Endothelial cell of umbilical vein (primary cell): ENCODE measurements at regions not wholly inside any gene's neighbourhood (a gene's known extent, or its start where the extent isn't known, plus 50 kb on each side); places are given as distances from the start of the nearest gene placed in this dataset.

ENCODE experiments used
- BruUV-seq: library from RNA; stranded (reverse); fragments of 400-500 nt; replicated peaks from 2 replicates; lab custom pipeline; 2021; lab: Mats Ljungman, UMichigan
- CTCF ChIA-PET: fragments of 300-600, 350-600 bp; sonication (Branson Sonifier 250); formaldehyde crosslinking; loops from one replicate; lab custom pipeline; 2021; ENCODE audit warnings: antibody characterized with exemption, inconsistent platforms; lab: Charles Lee
- POLR2A ChIA-PET: fragments of 300-600, 350-600 bp; sonication (Branson Sonifier 250); formaldehyde crosslinking; loops from one replicate; lab custom pipeline; 2021; ENCODE audit warnings: antibody characterized with exemption, inconsistent platforms; lab: Charles Lee
- DNase-seq: peaks from one replicate; pipeline ENCODE4 v3.0.0-alpha.2; 2011; ENCODE audit warnings: low read depth, low spot score
- FAIRE-seq: peaks from 2 replicates; lab custom pipeline; 2011; peaks lifted over from hg19 to GRCh38; lab: Jason Lieb, UNC
- H2AFZ ChIP-seq: 2 replicates; pipeline ENCODE4 v1.6.0; 2012; ENCODE audit warnings: low read depth, low read length, control low read depth, inconsistent platforms
- H3K27ac ChIP-seq: 2 replicates; pipeline ENCODE4 v1.5.1; 2011; ENCODE audit warnings: low read depth, mild to moderate bottlenecking, control low read depth, low read length, moderate library complexity; ENCODE audit not compliant: insufficient read depth
- H3K27me3 ChIP-seq, 2 experiments: 2 replicates each; pipeline versions ENCODE4 v1.6.0 to v1.6.1; 2011; ENCODE audit warnings: low read length in 2 of 2, mixed read lengths in 1 of 2; ENCODE audit not compliant: control insufficient read depth in 2 of 2, insufficient read depth in 2 of 2
- H3K36me3 ChIP-seq, 2 experiments: 2 replicates in 1 of 2; 3 replicates in 1 of 2; pipeline ENCODE4 v1.5.1; 2011; ENCODE audit warnings: low read length in 2 of 2, mild to moderate bottlenecking in 1 of 2, moderate library complexity in 1 of 2; ENCODE audit not compliant: control insufficient read depth in 2 of 2, insufficient read depth in 2 of 2; ENCODE audit errors: extremely low read depth in 1 of 2
- H3K4me1 ChIP-seq: 3 replicates; pipeline ENCODE4 v1.5.1; 2011; ENCODE audit warnings: mild to moderate bottlenecking, low read length; ENCODE audit not compliant: control insufficient read depth, insufficient read depth; ENCODE audit errors: extremely low read depth
- H3K4me2 ChIP-seq: 2 replicates; pipeline ENCODE4 v1.6.1; 2011; ENCODE audit warnings: low read length, control low read depth, mixed read lengths; ENCODE audit not compliant: insufficient read depth
- H3K4me3 ChIP-seq, 3 experiments: fragments of 200-600 bp in 1 of 3; sonication (generic), shearing (Covaris generic) in 1 of 3; replicated peaks in 1 of 3; 2 replicates each; pipeline ENCODE4 v1.5.1; 2011 to 2016; ENCODE audit warnings: control low read depth in 3 of 3, low read length in 3 of 3, mild to moderate bottlenecking in 2 of 3, inconsistent platforms in 1 of 3, low read depth in 1 of 3, moderate library complexity in 1 of 3; ENCODE audit not compliant: insufficient read depth in 1 of 3
- H3K79me2 ChIP-seq: 2 replicates; pipeline ENCODE4 v1.6.0; 2012; ENCODE audit warnings: low read length, inconsistent platforms; ENCODE audit not compliant: control insufficient read depth, insufficient read depth
- H3K9ac ChIP-seq: replicated peaks from 2 replicates; pipeline ENCODE3; 2011; ENCODE audit warnings: low read length, control low read depth; ENCODE audit not compliant: insufficient read depth; ENCODE audit errors: extremely low read depth
- H3K9me1 ChIP-seq: replicated peaks from 3 replicates; pipeline ENCODE4 v1.6.0; 2011; ENCODE audit warnings: mild to moderate bottlenecking, low read length; ENCODE audit not compliant: control insufficient read depth, insufficient read depth; ENCODE audit errors: extremely low read depth
- H3K9me3 ChIP-seq: replicated peaks from 2 replicates; pipeline ENCODE4 v1.5.1; 2012; ENCODE audit warnings: low read length, inconsistent platforms; ENCODE audit not compliant: control insufficient read depth, insufficient read depth
- H4K20me1 ChIP-seq: replicated peaks from 2 replicates; pipeline ENCODE3; 2011; ENCODE audit warnings: mild to moderate bottlenecking, low read length; ENCODE audit not compliant: control insufficient read depth, insufficient read depth; ENCODE audit errors: extremely low read depth
- EZH2 ChIP-seq: IDR thresholded peaks from 2 replicates; pipeline ENCODE4 v1.6.1; 2012; ENCODE audit warnings: borderline replicate concordance, low read depth, mild to moderate bottlenecking, moderate library complexity, low read length, inconsistent platforms; ENCODE audit not compliant: severe bottlenecking
- FOS ChIP-seq: IDR thresholded peaks from 2 replicates; pipeline ENCODE4 v1.6.1; 2011; ENCODE audit warnings: mild to moderate bottlenecking, low read length, moderate library complexity, borderline replicate concordance; ENCODE audit not compliant: insufficient read depth
- GATA2 ChIP-seq: IDR thresholded peaks from 2 replicates; pipeline ENCODE4 v1.7.0; 2011; ENCODE audit warnings: low read depth, mild to moderate bottlenecking, moderate library complexity, mixed read lengths, low read length; ENCODE audit not compliant: insufficient read length, insufficient read depth
- JUN ChIP-seq: IDR thresholded peaks from 2 replicates; pipeline ENCODE4 v1.6.1; 2011; ENCODE audit warnings: borderline replicate concordance, low read depth; ENCODE audit not compliant: insufficient read length, insufficient read depth
- MYC ChIP-seq: IDR thresholded peaks from one replicate; pipeline ENCODE4 v1.6.1; 2011; ENCODE audit warnings: mild to moderate bottlenecking, low read depth, low read length
- POLR2A ChIP-seq: IDR thresholded peaks from 2 replicates; pipeline ENCODE4 v1.6.1; 2012; ENCODE audit warnings: low read depth, mild to moderate bottlenecking, control low read depth, low read length
- POLR2AphosphoS5 ChIP-seq: IDR thresholded peaks from 2 replicates; pipeline ENCODE4 v1.6.1; 2012; ENCODE audit warnings: low read depth, mild to moderate bottlenecking, control low read depth, low read length, moderate library complexity; ENCODE audit not compliant: insufficient read depth
- dilution Hi-C: fragments of 300-500 bp; cut with MboI; formaldehyde crosslinking; loops from one replicate; pipeline ENCODE4 v1.15.0; 2019; ENCODE audit warnings: low sequenced_read_pairs; ENCODE audit not compliant: extremely low pct_ligation_motif_present
- intact Hi-C: fragments of 100-400 bp; cut with micrococcal nuclease; formaldehyde crosslinking; loops from one replicate; pipeline ENCODE4 v1.10.0; 2022
- TF ChIP-seq, protein P1 (sequence below): IDR thresholded peaks from 2 replicates; pipeline ENCODE4 v1.6.1; 2011; ENCODE audit not compliant: insufficient read depth, insufficient read length
- TF ChIP-seq, protein P2 (sequence below), 2 donors: IDR thresholded peaks; 1 replicate in 1 of 2; 2 replicates in 1 of 2; pipeline ENCODE4 v1.5.1; 2011; ENCODE audit warnings: low read length in 2 of 2, mild to moderate bottlenecking in 2 of 2, moderate library complexity in 2 of 2, control low read depth in 1 of 2, inconsistent platforms in 1 of 2, low read depth in 1 of 2; ENCODE audit not compliant: insufficient read depth in 1 of 2; ENCODE audit errors: extremely low read depth in 1 of 2

DNA sequence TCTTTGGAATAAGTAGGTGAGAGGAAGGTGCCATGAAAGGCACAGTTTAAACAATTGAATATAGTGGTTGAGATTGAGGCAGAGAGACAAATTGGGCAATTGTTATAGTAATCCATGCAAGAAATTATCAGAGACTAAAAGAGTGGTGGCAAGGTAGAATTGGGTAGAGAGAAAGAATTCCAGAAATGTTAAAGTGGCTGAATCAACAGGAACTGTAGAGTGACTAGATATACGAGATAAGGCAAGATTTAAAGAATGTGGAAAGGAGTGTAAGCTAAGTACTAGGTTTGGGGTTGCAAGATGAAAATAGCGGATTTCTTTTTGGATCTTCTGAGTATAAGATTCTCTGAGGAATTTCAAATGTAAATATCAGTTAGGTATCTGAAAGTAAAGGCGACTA lies 285.2 kb downstream of the DMRTA1 start:
- dilution Hi-C loops, result no loop called here

More for the DNA sequence above, 285.2 kb downstream of the DMRTA1 start:
- no peaks in the 10 kb centered on the region for H3K27me3 ChIP-seq
- H3K4me1 ChIP-seq, result no peaks in the 10 kb centered on the region
- intact Hi-C loops, result loop anchor here (10.0 kb wide), 1 partner anchor 1363 kb away; no protein-coding TSS in a partner anchor
- no peak overlapping the region for H3K4me2 ChIP-seq
- ChIA-PET POLR2A (no interaction called here), CTCF (no interaction called here)
- no peak overlapping the region for H3K4me3 ChIP-seq
- no TSS peak for BruUV-seq
- no peak overlapping the region for H2AFZ ChIP-seq
- H3K27ac ChIP-seq, result no peak overlapping the region
- no peaks in the 10 kb centered on the region for H3K79me2 ChIP-seq
- no peak for DNase-seq
- no peaks in the 10 kb centered on the region for H3K36me3 ChIP-seq
- no peak overlapping the region for H3K9ac ChIP-seq
- FAIRE-seq, result no peak
- no peak for TF ChIP-seq FOS
- no peak for TF ChIP-seq EZH2
- no peak for TF ChIP-seq GATA2
- TF ChIP-seq, protein P1, sequence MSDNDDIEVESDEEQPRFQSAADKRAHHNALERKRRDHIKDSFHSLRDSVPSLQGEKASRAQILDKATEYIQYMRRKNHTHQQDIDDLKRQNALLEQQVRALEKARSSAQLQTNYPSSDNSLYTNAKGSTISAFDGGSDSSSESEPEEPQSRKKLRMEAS, result no peak
- no peak for TF ChIP-seq MYC
- TF ChIP-seq POLR2A, result no peak
- TF ChIP-seq, protein P2, sequence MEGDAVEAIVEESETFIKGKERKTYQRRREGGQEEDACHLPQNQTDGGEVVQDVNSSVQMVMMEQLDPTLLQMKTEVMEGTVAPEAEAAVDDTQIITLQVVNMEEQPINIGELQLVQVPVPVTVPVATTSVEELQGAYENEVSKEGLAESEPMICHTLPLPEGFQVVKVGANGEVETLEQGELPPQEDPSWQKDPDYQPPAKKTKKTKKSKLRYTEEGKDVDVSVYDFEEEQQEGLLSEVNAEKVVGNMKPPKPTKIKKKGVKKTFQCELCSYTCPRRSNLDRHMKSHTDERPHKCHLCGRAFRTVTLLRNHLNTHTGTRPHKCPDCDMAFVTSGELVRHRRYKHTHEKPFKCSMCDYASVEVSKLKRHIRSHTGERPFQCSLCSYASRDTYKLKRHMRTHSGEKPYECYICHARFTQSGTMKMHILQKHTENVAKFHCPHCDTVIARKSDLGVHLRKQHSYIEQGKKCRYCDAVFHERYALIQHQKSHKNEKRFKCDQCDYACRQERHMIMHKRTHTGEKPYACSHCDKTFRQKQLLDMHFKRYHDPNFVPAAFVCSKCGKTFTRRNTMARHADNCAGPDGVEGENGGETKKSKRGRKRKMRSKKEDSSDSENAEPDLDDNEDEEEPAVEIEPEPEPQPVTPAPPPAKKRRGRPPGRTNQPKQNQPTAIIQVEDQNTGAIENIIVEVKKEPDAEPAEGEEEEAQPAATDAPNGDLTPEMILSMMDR (IDR thresholded peaks at IDR 0.05; ENCODE audit: extremely low read depth in 1 of 2, insufficient read depth in 1 of 2, low read depth in 1 of 2, low read length in 2 of 2), result no peak
- no peak for TF ChIP-seq POLR2AphosphoS5
- no peak for TF ChIP-seq JUN
- no peaks in the 10 kb centered on the region for H4K20me1 ChIP-seq
- H3K9me1 ChIP-seq, result no peaks in the 10 kb centered on the region
- H3K9me3 ChIP-seq, result no peaks in the 10 kb centered on the region
